Upper lobe of right lung (tissue), 1 donor: ENCODE measurements at regions not wholly inside any gene's neighbourhood (a gene's known extent, or its start where the extent isn't known, plus 50 kb on each side); places are given as distances from the start of the nearest gene placed in this dataset.

ENCODE experiments used
- ATAC-seq: fragments of 200-7000 bp; cut with Tn5 transposase; one replicate; pipeline ENCODE4 v1.9.1; 2020; ENCODE audit warnings: mild to moderate bottlenecking, moderate library complexity
- DNase-seq: peaks from one replicate; pipeline ENCODE4 v3.0.0-alpha.2; 2020
- H3K27ac ChIP-seq: fragments of 200-600 bp; one replicate; pipeline ENCODE4 v1.8.0; 2022
- H3K27me3 ChIP-seq: fragments of 200-600 bp; one replicate; pipeline ENCODE4 v1.8.0; 2022; ENCODE audit warnings: mild to moderate bottlenecking
- H3K36me3 ChIP-seq: fragments of 200-600 bp; one replicate; pipeline ENCODE4 v1.8.0; 2022
- H3K4me1 ChIP-seq: fragments of 200-600 bp; one replicate; pipeline ENCODE4 v1.8.0; 2022
- H3K4me3 ChIP-seq: fragments of 200-600 bp; one replicate; pipeline ENCODE4 v1.8.0; 2022; ENCODE audit warnings: mild to moderate bottlenecking
- H3K9me3 ChIP-seq: fragments of 200-600 bp; one replicate; pipeline ENCODE4 v1.8.0; 2022
- CTCF ChIP-seq: fragments of 200-600 bp; IDR thresholded peaks from one replicate; pipeline ENCODE4 v1.8.0; 2022; ENCODE audit warnings: antibody characterized with exemption
- intact Hi-C: fragments of 100-400 bp; cut with DNase I; formaldehyde crosslinking; loops from one replicate; pipeline ENCODE4 v1.11.0; 2022
- donor health status: DM: no; HTN: yes; CAD: no; lungs with severe emphysema.

GRCh38 chr2:122858075-122858702, 1102.7 kb downstream of the TSN start:
- Histone ChIP-seq H3K4me1 (no peaks in the 10 kb centered on the region), H3K27me3 (no peaks in the 10 kb centered on the region), H3K4me3 (no peak overlapping the region), H3K36me3 (no peaks in the 10 kb centered on the region), H3K27ac (no peak overlapping the region), H3K9me3 (no peaks in the 10 kb centered on the region)
- no peak for ATAC-seq
- no peak for TF ChIP-seq CTCF
- intact Hi-C loops = no loop called here
- DNase-seq = no peak

GRCh38 chr2:122858813-122859212, 1103.4 kb downstream of the TSN start:
- intact Hi-C loops = no loop called here
- ATAC-seq (no peak), DNase-seq (no peak)
- Histone ChIP-seq H3K4me3 (no peak overlapping the region), H3K36me3 (no peaks in the 10 kb centered on the region), H3K27me3 (no peaks in the 10 kb centered on the region), H3K27ac (no peak overlapping the region), H3K9me3 (no peaks in the 10 kb centered on the region), H3K4me1 (no peaks in the 10 kb centered on the region)
- TF ChIP-seq CTCF = no peak

GRCh38 chr2:122859260-122859659, 1103.8 kb downstream of the TSN start:
- Histone ChIP-seq H3K9me3 (no peaks in the 10 kb centered on the region), H3K27me3 (no peaks in the 10 kb centered on the region), H3K4me3 (no peak overlapping the region), H3K4me1 (no peaks in the 10 kb centered on the region), H3K27ac (no peak overlapping the region), H3K36me3 (no peaks in the 10 kb centered on the region)
- ATAC-seq (no peak), DNase-seq (no peak)
- intact Hi-C loops = no loop called here
- TF ChIP-seq CTCF = no peak

- ATAC-seq (no peak), DNase-seq (no peak)
- TF ChIP-seq CTCF = no peak
- H3K27ac ChIP-seq = no peak overlapping the region
- intact Hi-C loops = no loop called here
- H3K4me3 ChIP-seq = no peak overlapping the region
- no peaks in the 10 kb centered on the region for H3K9me3 ChIP-seq
- H3K4me1 ChIP-seq = no peaks in the 10 kb centered on the region
- no peaks in the 10 kb centered on the region for H3K36me3 ChIP-seq
- H3K27me3 ChIP-seq = no peaks in the 10 kb centered on the region
Measured at GRCh38 chr2:122863532-122863931, 1108.1 kb downstream of the TSN start.

- intact Hi-C loops = no loop called here
- H3K9me3 ChIP-seq = no peaks in the 10 kb centered on the region
- no peak for TF ChIP-seq CTCF
- no peaks in the 10 kb centered on the region for H3K4me1 ChIP-seq
- no peak overlapping the region for H3K4me3 ChIP-seq
- H3K36me3 ChIP-seq = no peaks in the 10 kb centered on the region
- H3K27ac ChIP-seq = no peak overlapping the region
- no peaks in the 10 kb centered on the region for H3K27me3 ChIP-seq
- ATAC-seq (no peak), DNase-seq (no peak)
Measured at GRCh38 chr2:122864728-122865127, 1109.3 kb downstream of the TSN start.

- no peak for ATAC-seq
- Histone ChIP-seq H3K27ac (no peak overlapping the region), H3K4me3 (no peak overlapping the region), H3K36me3 (no peaks in the 10 kb centered on the region), H3K9me3 (no peaks in the 10 kb centered on the region), H3K27me3 (no peaks in the 10 kb centered on the region), H3K4me1 (no peaks in the 10 kb centered on the region)
- no peak for TF ChIP-seq CTCF
- DNase-seq = no peak
- intact Hi-C loops = no loop called here
Measured at GRCh38 chr2:122866095-122866494, 1110.6 kb downstream of the TSN start.
